T-helper 2 cell treated with Interferon-gamma antibody and Interleukin-4, amounts not matched to agents 5 μg/mL and 100 μg/mL, for 36 hours (primary cell): ENCODE measurements at regions not wholly inside any gene's neighbourhood (a gene's known extent, or its start where the extent isn't known, plus 50 kb on each side); places are given as distances from the start of the nearest gene placed in this dataset.

ENCODE experiments used
- DNase-seq: peaks from one replicate; pipeline ENCODE4 v3.0.0; 2021; ENCODE audit warnings: low spot score
- H3K27ac Mint-ChIP-seq: one replicate; pipeline ENCODE4 v1.8.0; 2021; ENCODE audit warnings: mild to moderate bottlenecking, mixed read lengths
- H3K27me3 Mint-ChIP-seq: one replicate; pipeline ENCODE4 v1.8.0; 2021; ENCODE audit warnings: low read depth, mixed read lengths
- H3K36me3 Mint-ChIP-seq: one replicate; pipeline ENCODE4 v1.8.0; 2021; ENCODE audit warnings: low read depth, mixed read lengths
- H3K4me1 Mint-ChIP-seq: one replicate; pipeline ENCODE4 v1.8.0; 2021; ENCODE audit warnings: low read depth, mixed read lengths
- H3K4me3 Mint-ChIP-seq: one replicate; pipeline ENCODE4 v1.8.0; 2022; ENCODE audit warnings: mild to moderate bottlenecking, moderate library complexity, mixed read lengths
- H3K9me3 Mint-ChIP-seq: one replicate; pipeline ENCODE4 v1.8.0; 2021; ENCODE audit warnings: mixed read lengths

DNA sequence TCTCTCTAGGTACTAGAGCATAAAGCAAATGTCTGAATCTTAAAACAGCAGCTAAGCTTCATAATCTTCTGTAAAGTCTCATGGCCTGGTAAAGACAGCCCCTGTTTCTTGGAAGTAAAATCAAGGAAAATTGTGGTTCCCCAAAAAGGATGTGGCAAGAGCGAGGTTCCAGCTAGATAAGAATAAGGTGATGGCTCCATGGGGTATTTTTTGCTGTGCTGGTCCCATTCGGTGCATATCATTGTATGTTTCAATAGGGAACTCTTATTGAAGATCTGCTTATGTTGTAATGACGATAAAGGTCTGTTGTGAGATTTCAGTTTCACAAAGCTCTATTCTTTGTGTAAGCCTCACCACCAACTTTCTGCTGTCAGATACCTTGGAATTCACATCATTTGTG is 316.9 kb upstream of the NOCT start:
- no peak for DNase-seq
- Mint-ChIP-seq H3K4me3 (no peak overlapping the region), H3K27me3 (peaks cover 5% of the 10 kb centered on the region), H3K27ac (no peak overlapping the region), H3K4me1 (no peaks in the 10 kb centered on the region), H3K9me3 (no peaks in the 10 kb centered on the region), H3K36me3 (no peaks in the 10 kb centered on the region)

DNA sequence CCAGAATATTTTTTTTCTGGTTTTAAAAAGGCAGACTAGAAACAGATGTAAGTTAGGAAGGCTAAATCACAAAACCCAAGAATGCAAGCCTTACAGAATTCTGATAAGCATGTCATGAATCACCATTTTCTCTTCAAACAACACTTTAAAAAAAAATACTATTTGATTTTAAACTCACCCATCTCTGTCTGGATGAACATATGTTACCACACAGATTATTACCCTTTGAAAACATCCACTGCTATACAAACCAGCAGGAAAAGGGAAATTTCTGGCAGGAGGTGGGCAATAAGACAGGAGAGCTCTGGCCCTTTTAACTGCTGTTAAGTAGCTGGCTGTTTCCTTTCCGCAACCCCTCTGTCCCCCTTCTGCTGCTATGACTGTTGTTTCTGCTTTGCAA is 317.7 kb upstream of the NOCT start:
- H3K27ac Mint-ChIP-seq = no peak overlapping the region
- H3K9me3 Mint-ChIP-seq = no peaks in the 10 kb centered on the region
- no peaks in the 10 kb centered on the region for H3K4me1 Mint-ChIP-seq

DNA sequence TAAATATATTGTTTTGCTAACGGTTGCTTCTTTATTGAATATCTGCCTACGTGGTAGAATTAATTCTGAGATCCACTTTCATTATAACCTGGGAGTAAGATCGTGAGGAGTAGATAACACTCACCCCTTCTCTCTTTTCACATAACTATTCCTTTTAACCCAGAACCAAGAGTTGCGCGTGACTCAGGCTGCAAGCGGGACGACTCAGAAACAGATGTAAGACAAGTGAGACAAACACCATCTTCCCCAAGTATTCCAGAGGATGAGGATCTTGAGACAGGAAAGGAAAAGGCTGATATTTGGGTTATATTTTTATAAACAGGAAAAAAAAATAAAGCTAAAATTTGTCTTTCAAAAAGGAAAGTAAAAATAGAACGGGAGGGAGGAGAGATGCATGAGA is 318.8 kb upstream of the NOCT start:
- Mint-ChIP-seq H3K36me3 (no peaks in the 10 kb centered on the region), H3K27ac (no peak overlapping the region), H3K9me3 (no peaks in the 10 kb centered on the region), H3K27me3 (peaks cover 5% of the 10 kb centered on the region), H3K4me3 (no peak overlapping the region), H3K4me1 (no peaks in the 10 kb centered on the region)
- DNase-seq = no peak

More for the DNA sequence above, 317.7 kb upstream of the NOCT start:
- H3K4me3 Mint-ChIP-seq = no peak overlapping the region
- H3K36me3 Mint-ChIP-seq = no peaks in the 10 kb centered on the region
- H3K27me3 Mint-ChIP-seq = peaks cover 5% of the 10 kb centered on the region
- no peak for DNase-seq

DNA sequence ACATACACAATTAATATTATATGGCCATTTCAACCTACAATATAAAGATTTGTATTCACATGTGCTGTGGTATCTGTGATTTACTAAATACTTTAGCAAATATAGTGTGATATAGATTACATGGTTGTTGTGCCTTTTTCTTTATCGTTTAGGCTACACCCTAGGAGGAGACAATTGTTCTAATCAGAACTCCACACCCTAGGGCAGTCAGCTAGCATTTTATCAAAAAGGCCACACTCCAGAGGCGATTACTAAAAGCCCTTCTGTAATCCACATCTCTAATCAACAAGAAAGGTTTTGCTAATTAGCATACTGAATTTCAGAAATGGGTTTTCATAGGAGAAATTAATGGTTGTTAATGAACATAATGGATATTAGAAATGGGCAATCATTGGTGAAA is 319.5 kb upstream of the NOCT start:
- no peaks in the 10 kb centered on the region for H3K4me1 Mint-ChIP-seq
- H3K27ac Mint-ChIP-seq = no peak overlapping the region
- H3K27me3 Mint-ChIP-seq = peaks cover 5% of the 10 kb centered on the region
- H3K4me3 Mint-ChIP-seq = no peak overlapping the region
- no peaks in the 10 kb centered on the region for H3K9me3 Mint-ChIP-seq
- no peak for DNase-seq
- no peaks in the 10 kb centered on the region for H3K36me3 Mint-ChIP-seq

DNA sequence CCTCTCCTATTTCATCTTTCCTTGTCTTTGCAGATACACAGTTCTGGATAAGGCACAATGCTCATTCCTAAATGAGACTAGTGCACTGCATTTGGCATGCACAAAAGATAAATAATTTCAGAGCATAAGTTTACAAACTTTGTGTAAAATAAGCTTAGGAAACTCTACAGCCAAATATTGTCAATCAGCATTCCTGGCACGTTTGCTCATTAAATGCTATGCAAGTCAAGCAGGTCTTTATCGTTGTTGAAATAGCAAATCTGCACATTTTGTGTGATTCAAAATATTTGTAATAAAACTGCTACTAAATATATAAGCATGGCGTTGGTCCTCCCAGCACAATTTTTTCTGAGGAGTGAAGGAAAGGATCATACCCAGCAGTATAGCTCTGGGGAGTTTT is 322.1 kb upstream of the NOCT start:
- no peak for DNase-seq
- Mint-ChIP-seq H3K36me3 (no peaks in the 10 kb centered on the region), H3K9me3 (no peaks in the 10 kb centered on the region), H3K27ac (no peak overlapping the region), H3K27me3 (peaks cover 5% of the 10 kb centered on the region), H3K4me3 (no peak overlapping the region), H3K4me1 (no peaks in the 10 kb centered on the region)

DNA sequence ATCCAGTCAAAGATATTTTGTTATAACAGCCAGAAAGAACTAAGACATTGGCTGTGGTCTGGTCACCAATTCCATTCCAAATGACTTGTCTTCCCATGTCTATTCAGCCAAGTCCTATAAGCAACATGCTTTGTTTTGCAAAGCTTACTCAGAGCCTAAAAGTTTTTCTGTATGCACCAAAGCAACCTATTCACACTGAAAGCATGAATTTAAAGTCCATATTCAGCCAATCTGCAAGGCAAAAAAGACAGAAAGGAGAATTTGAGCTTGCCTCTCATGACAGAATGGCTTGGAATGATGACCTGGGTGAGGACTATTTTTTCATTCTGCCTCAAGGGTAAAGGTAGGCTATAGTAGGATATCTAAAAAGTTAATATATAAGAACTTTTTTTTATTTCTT is 323.2 kb upstream of the NOCT start:
- Mint-ChIP-seq H3K36me3 (no peaks in the 10 kb centered on the region), H3K27ac (no peak overlapping the region), H3K27me3 (peaks cover 4% of the 10 kb centered on the region), H3K4me1 (no peaks in the 10 kb centered on the region), H3K9me3 (no peaks in the 10 kb centered on the region), H3K4me3 (no peak overlapping the region)
- no peak for DNase-seq

DNA sequence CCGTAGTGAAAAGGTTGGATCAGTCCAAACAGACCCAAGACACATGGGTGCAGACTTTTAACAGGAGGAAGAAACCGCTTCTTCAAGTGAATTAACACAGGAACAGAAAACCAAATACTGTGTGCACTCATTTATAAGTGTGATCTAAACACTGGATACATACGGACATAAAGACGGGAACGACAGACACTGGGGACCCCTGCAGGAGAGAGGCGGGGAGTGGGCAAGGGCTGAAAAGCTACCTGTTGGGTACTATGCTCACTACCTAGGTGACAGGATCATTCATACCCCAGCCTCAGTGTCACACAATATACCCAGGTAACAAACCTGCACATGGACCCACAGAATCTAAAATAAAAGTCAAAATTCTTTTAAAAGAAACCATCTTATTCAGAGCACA is 326.0 kb upstream of the NOCT start:
- Mint-ChIP-seq H3K27me3 (no peaks in the 10 kb centered on the region), H3K4me1 (no peaks in the 10 kb centered on the region), H3K27ac (no peak overlapping the region), H3K9me3 (no peaks in the 10 kb centered on the region), H3K36me3 (no peaks in the 10 kb centered on the region), H3K4me3 (no peak overlapping the region)
- DNase-seq = no peak

DNA sequence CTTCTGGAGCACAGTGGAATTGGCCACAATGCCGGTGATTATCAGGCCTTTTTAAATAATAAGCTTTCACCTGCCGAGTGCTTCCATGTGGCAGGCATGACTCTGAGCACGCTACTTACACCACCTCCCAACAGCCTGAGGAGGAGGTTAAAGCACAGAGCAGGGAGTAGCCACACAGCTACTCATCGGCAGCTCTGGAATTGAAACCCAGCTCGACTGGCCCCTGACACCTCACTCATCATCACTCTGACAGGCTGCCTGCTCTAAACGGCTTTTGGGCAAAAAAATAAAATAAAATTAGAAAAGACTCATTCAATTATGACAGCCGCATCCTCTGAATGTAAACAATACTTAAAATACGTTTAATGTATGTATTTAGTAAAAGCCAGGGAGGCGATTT is 326.4 kb upstream of the NOCT start:
- H3K27me3 Mint-ChIP-seq = no peaks in the 10 kb centered on the region

DNA sequence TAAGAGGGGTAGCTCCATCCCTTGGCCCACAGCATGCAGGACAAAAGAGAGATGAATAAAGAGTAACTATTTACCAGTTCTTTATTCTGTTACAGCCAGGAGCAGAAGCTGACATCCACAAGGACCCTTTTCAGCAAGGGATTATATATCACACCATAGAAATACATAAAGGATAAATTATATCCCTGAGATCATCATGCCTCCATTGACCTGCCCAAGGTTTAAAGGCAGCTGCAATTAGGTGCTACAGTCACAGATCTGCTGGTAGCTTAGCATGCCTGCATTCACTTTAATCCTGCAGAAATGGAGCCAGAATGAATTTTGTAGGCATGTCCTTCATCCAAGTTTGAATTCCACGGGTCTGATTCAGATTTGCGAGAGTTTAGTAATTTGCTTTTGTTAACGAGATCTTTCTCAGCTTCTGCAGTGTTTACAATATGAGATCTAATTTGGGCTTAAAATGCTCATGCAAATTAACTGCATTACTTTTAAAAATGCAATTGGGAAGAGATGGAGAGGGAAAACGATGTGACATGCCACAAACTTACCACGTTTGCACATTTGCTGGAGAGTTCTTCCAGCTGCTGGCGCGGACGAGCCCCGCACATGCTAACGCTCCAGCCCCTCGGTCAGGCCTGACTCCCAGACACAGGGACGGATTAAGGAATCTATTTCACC is 327.0 kb upstream of the NOCT start:
- Mint-ChIP-seq H3K27me3 (peaks cover under 1% of the 10 kb centered on the region), H3K4me3 (no peak overlapping the region), H3K9me3 (no peaks in the 10 kb centered on the region), H3K27ac (no peak overlapping the region), H3K36me3 (no peaks in the 10 kb centered on the region), H3K4me1 (no peaks in the 10 kb centered on the region)
- DNase-seq = no peak

More for the DNA sequence above, 326.4 kb upstream of the NOCT start:
- Mint-ChIP-seq H3K4me3 (no peak overlapping the region), H3K27ac (no peak overlapping the region), H3K4me1 (no peaks in the 10 kb centered on the region), H3K9me3 (no peaks in the 10 kb centered on the region), H3K36me3 (no peaks in the 10 kb centered on the region)
- DNase-seq = no peak

DNA sequence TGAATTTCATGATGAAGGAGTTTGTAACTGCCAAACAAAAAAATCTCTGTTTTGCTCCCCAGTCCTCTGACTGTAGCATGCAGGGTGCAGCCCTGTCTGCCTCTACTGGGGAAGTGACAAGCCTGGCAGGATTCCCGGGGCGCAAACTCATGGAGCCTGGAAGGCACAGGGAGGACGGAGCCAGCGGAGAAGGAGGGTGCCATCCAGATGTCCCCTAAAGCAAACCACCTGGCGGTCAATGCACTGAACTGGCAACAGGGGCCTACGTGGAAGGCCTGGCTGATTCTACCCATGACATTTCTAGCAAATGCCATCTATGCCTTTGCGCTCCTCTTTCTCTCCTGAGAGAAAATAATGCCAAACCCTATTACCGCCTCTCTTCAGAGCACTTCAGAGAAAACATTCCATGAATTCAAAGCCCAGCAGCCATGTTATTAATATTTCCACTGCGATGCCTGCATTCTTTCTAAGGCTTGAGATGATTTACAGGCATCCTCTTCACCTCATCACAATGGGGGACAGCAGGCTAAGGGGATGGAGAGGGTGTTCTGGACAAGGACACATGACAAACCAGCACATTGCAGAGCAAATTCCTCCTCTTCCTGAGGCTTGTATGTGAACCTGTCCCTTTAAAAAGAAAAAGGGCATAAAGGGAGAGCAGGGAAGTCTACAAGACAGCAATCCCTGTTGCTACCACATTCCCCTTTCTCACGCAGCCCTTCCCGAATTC is 329.3 kb upstream of the NOCT start:
- Mint-ChIP-seq H3K4me1 (no peaks in the 10 kb centered on the region), H3K9me3 (no peaks in the 10 kb centered on the region), H3K36me3 (no peaks in the 10 kb centered on the region), H3K27me3 (peaks cover 8% of the 10 kb centered on the region), H3K27ac (no peak overlapping the region), H3K4me3 (no peak overlapping the region)
- DNase-seq = no peak

DNA sequence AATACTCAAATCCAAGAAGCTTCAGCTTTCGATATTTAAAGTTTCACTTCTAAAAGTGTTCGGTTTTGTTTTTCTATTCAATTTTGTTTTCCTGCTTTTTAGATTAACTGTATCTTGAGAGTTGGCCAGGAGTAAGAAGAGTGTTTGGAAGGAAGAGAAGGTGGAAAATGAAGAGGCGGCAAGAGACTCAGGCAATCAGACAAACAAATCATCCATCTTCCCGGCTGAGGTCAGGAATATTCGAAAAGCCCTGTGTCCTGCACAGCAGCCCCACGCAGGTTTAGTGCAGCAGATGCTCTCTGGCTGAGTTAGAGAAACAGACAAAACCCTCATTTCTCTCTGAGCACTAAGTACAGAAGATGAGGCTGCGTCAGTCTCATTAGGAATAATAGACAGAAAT is 330.3 kb upstream of the NOCT start:
- no peak overlapping the region for H3K27ac Mint-ChIP-seq
- H3K9me3 Mint-ChIP-seq = no peaks in the 10 kb centered on the region
- H3K27me3 Mint-ChIP-seq = peaks cover 8% of the 10 kb centered on the region
- H3K4me1 Mint-ChIP-seq = no peaks in the 10 kb centered on the region
- H3K4me3 Mint-ChIP-seq = no peak overlapping the region
- no peak for DNase-seq
- no peaks in the 10 kb centered on the region for H3K36me3 Mint-ChIP-seq

DNA sequence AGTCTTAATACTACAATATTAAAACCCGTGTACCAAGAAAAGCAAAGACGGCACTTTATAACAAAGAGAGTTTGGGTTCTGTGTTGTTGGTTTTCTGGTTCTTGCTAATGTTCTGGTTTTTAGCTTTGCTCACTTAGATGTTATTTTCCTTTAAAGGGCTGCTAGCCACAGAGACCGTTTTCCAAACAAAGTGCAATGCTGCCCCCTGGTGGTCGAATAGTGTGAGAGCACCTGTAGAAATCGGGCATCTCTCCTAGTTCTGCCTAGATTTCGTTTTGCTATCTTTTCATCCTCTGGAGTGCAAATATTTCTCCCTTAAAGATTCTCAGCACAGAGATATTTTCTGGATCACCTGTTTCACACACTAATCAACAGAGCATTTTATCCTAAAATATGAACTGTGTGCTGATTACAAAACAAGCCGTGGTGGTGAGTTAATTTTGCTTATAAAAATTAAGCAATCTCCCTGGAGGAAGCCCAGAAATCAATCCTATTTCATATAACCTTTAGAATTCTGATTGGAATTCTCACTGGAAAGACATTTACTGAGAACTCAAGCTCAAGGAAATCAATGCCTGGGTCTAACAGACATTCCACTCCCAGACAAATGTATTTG is 334.5 kb upstream of the NOCT start:
- Mint-ChIP-seq H3K27me3 (peaks cover 8% of the 10 kb centered on the region), H3K4me1 (no peaks in the 10 kb centered on the region), H3K36me3 (no peaks in the 10 kb centered on the region), H3K27ac (no peak overlapping the region), H3K9me3 (no peaks in the 10 kb centered on the region), H3K4me3 (no peak overlapping the region)
- peak; percentile 51 for DNase-seq

DNA sequence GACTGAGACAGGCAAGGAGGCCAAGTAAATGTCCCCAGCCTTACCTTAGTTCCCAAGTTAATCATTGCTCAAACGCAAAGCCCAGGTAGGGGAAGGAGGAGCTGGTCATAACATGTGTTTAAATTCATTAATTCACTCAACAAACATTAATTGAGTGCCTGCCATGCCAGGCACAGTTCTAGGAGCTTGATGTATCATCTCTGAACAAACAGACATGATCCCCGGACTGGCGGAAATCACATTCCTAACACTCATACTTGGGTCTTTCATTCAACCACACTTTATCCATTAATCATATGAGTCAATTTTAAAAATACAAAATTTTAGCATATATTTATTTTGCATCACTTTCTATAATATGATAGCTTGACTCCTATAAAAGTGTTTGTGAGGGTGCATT is 335.3 kb upstream of the NOCT start:
- Mint-ChIP-seq H3K27me3 (peaks cover 8% of the 10 kb centered on the region), H3K4me1 (no peaks in the 10 kb centered on the region), H3K4me3 (no peak overlapping the region), H3K36me3 (no peaks in the 10 kb centered on the region), H3K27ac (no peak overlapping the region), H3K9me3 (no peaks in the 10 kb centered on the region)
- no peak for DNase-seq

DNA sequence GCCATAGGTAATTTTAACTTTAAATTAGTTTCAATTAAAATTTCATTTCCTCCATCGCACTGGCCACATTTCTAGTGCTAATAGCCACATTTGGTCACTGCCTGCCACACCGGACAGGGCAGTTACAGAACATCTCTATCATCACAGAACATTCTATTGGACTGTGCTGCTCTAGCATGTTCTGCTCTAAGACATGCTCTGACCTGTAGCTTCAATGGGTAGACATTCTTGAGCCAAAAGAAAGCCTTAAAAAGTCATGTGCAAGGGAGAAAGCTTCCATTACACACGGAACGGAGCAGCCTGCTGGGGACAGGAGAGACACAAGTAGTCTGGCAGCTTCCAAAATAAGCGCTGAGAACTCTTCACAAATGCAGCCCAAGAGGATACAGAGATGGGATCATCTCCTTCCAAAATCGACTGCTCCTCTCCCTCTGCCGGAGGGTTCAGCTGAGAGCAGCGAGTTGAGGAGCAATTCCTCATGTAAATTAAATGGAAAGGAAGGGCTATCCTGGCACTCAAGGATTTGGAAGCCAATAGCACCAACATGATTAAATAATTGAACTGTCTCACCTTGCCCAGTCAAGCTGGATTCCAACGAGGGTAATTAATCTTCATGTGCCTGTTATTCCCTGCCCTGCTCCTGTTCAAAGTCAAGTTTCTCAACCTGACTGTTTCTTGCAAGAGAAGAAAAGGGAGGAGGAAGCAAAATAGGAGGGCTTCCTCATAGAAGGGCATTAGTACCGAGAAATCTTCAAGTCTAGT is 336.4 kb upstream of the NOCT start:
- Mint-ChIP-seq H3K9me3 (no peaks in the 10 kb centered on the region), H3K27ac (no peak overlapping the region), H3K27me3 (peaks cover 8% of the 10 kb centered on the region), H3K36me3 (no peaks in the 10 kb centered on the region), H3K4me1 (no peaks in the 10 kb centered on the region), H3K4me3 (no peak overlapping the region)
- DNase-seq = no peak
